ENCODE measurements at regions not wholly inside any gene's neighbourhood (a gene's known extent, or its start where the extent isn't known, plus 50 kb on each side); places are given as distances from the start of the nearest gene placed in this dataset.

DNA sequence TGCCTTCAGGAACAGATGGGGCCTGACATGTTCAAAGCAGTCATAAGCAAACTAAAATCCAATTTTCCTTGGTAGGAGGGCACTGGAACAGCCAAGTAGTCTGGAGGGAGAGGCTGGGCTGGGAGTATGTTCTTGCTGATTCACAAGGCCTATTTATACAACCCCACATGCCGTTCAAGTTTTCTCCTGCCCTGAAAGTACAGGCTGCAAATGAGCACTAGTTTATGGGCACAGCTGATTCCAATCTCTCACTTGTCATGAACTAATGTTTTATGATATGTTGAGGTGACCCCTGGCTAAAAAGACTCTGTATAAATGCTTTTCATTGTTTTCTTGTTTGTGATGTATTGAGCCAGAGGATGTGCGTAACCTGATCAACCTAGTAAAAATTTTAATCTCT lies 183.4 kb upstream of the SRD5A2 start:
- TF ChIP-seq POLR2AphosphoS5 (IDR thresholded peaks at IDR 0.05; ENCODE audit: insufficient read depth in 1 of 2, low read depth in 1 of 2): no peak
- TF ChIP-seq, protein P1, sequence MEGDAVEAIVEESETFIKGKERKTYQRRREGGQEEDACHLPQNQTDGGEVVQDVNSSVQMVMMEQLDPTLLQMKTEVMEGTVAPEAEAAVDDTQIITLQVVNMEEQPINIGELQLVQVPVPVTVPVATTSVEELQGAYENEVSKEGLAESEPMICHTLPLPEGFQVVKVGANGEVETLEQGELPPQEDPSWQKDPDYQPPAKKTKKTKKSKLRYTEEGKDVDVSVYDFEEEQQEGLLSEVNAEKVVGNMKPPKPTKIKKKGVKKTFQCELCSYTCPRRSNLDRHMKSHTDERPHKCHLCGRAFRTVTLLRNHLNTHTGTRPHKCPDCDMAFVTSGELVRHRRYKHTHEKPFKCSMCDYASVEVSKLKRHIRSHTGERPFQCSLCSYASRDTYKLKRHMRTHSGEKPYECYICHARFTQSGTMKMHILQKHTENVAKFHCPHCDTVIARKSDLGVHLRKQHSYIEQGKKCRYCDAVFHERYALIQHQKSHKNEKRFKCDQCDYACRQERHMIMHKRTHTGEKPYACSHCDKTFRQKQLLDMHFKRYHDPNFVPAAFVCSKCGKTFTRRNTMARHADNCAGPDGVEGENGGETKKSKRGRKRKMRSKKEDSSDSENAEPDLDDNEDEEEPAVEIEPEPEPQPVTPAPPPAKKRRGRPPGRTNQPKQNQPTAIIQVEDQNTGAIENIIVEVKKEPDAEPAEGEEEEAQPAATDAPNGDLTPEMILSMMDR (IDR thresholded peaks at IDR 0.05): no peak

All from vagina (tissue), 2 donors.